A549 (cell line): ENCODE measurements at regions not wholly inside any gene's neighbourhood (a gene's known extent, or its start where the extent isn't known, plus 50 kb on each side); places are given as distances from the start of the nearest gene placed in this dataset.

Experiments used
- ATAC-seq, 2 experiments: fragments of 200-7000 bp in 1 of 2; fragments of >200 bp in 1 of 2; cut with Nextera tagmentation in 1 of 2; cut with Tn5 transposase in 1 of 2; 3 replicates each; pipeline versions ENCODE4 v1.8.0 to v1.9.1; 2018 to 2020; ENCODE audit warnings: mild to moderate bottlenecking in 1 of 2, moderate library complexity in 1 of 2
- CTCF ChIA-PET: fragments of 300-600 bp; sonication (Branson Sonifier 250); formaldehyde crosslinking; extraction: SDS; loops from one replicate; lab custom pipeline; 2021; ENCODE audit warnings: antibody characterized with exemption, inconsistent platforms; lab: Yijun Ruan, JAX
- POLR2A ChIA-PET: fragments of 350-600 bp; formaldehyde crosslinking; extraction: SDS; loops from one replicate; lab custom pipeline; 2021; ENCODE audit warnings: antibody characterized with exemption, inconsistent platforms; lab: Yijun Ruan, JAX
- DNase-seq, 2 experiments: peaks; one replicate each; pipeline versions ENCODE4 v3.0.0 to v3.0.0-alpha.2; 2011 to 2016; ENCODE audit warnings: low read depth in 1 of 2, low spot score in 1 of 2
- FAIRE-seq: peaks from 2 replicates; lab custom pipeline; 2011; peaks lifted over from hg19 to GRCh38; lab: Jason Lieb, UNC
- H3K27ac ChIP-seq, 2 experiments: fragments of >200 bp; sonication (Bioruptor Twin); formaldehyde crosslinking; 3 replicates each; pipeline ENCODE4 v1.5.1; 2016 to 2017
- H3K4me1 ChIP-seq: fragments of >200 bp; sonication (Bioruptor Twin); formaldehyde crosslinking; 3 replicates; pipeline ENCODE4 v1.6.1; 2016
- H3K4me2 ChIP-seq: fragments of >200 bp; sonication (Bioruptor Twin); formaldehyde crosslinking; 3 replicates; pipeline ENCODE4 v1.6.1; 2016
- H3K4me3 ChIP-seq: fragments of >200 bp; sonication (Bioruptor Twin); formaldehyde crosslinking; 3 replicates; pipeline ENCODE4 v1.5.1; 2016
- H3K9me3 ChIP-seq: fragments of >200 bp; sonication (Bioruptor Twin); formaldehyde crosslinking; 3 replicates; pipeline ENCODE4 v1.6.1; 2016
- BCL3 ChIP-seq: fragments of >200 bp; sonication (Bioruptor Twin); formaldehyde crosslinking; IDR thresholded peaks from 3 replicates; pipeline ENCODE4 v1.6.1; 2016
- BHLHE40 ChIP-seq: IDR thresholded peaks from 2 replicates; pipeline ENCODE4 v1.6.1; 2012; ENCODE audit warnings: low read depth, low read length, inconsistent platforms
- CBX2 ChIP-seq: fragments of 200-600 bp; sonication (generic); IDR thresholded peaks from 2 replicates; pipeline ENCODE4 v1.6.1; 2016; ENCODE audit warnings: low read depth, mild to moderate bottlenecking, borderline replicate concordance
- CTCF ChIP-seq: fragments of >200 bp; sonication (Bioruptor Twin); formaldehyde crosslinking; IDR thresholded peaks from 3 replicates; pipeline ENCODE4 v1.5.1; 2016
- ESRRA ChIP-seq: fragments of 150-350 bp; IDR thresholded peaks from 2 replicates; pipeline ENCODE4 v1.6.1; 2014; ENCODE audit warnings: mild to moderate bottlenecking, low read length, borderline replicate concordance
- GATA3 ChIP-seq: IDR thresholded peaks from 2 replicates; pipeline ENCODE4 v1.6.1; 2012; ENCODE audit warnings: borderline replicate concordance
- HMGXB4 ChIP-seq: fragments of 250-450 bp; sonication (Bioruptor Pico); IDR thresholded peaks from 2 replicates; pipeline ENCODE4 v1.5.0; 2021; ENCODE audit warnings: mild to moderate bottlenecking, moderate library complexity, borderline replicate concordance
- JUNB ChIP-seq: fragments of >200 bp; sonication (Bioruptor Twin); formaldehyde crosslinking; IDR thresholded peaks from 2 replicates; pipeline ENCODE4 v1.6.1; 2016
- KDM5A ChIP-seq: fragments of 200-600 bp; sonication (generic); IDR thresholded peaks from 2 replicates; pipeline ENCODE4 v1.6.1; 2016; ENCODE audit warnings: antibody characterized with exemption, mild to moderate bottlenecking
- MAX ChIP-seq: IDR thresholded peaks from 2 replicates; pipeline ENCODE4 v1.6.1; 2012
- MYC ChIP-seq: IDR thresholded peaks from 2 replicates; pipeline ENCODE4 v1.6.1; 2012; ENCODE audit warnings: mild to moderate bottlenecking, inconsistent platforms, low read length, improper control_type of control experiment, borderline replicate concordance
- NPAS2 ChIP-seq: fragments of 250-450 bp; sonication (Bioruptor Pico); IDR thresholded peaks from 2 replicates; pipeline ENCODE4 v1.8.0; 2022; ENCODE audit warnings: mild to moderate bottlenecking, moderate library complexity, borderline replicate concordance
- PBX3 ChIP-seq: IDR thresholded peaks from 2 replicates; pipeline ENCODE4 v1.6.1; 2012
- POLR2A ChIP-seq: IDR thresholded peaks from 2 replicates; pipeline ENCODE4 v1.6.1; 2012; ENCODE audit warnings: mild to moderate bottlenecking, low read length
- RARB ChIP-seq: fragments of 250-450 bp; sonication (Bioruptor Pico); IDR thresholded peaks from 2 replicates; pipeline ENCODE4 v1.8.0; 2021; ENCODE audit warnings: mild to moderate bottlenecking, moderate library complexity
- RCOR1 ChIP-seq: fragments of 150-350 bp; IDR thresholded peaks from 2 replicates; pipeline ENCODE4 v1.6.1; 2014; ENCODE audit warnings: antibody characterized with exemption, low read length, low read depth
- REST ChIP-seq: fragments of 200-600 bp; sonication (generic); IDR thresholded peaks from 2 replicates; pipeline ENCODE4 v1.6.1; 2016; ENCODE audit warnings: antibody characterized with exemption, mild to moderate bottlenecking, moderate library complexity
- RFX5 ChIP-seq: fragments of 450-650 bp; IDR thresholded peaks from 2 replicates; pipeline ENCODE4 v1.7.1; 2014; ENCODE audit warnings: antibody characterized with exemption, mild to moderate bottlenecking, moderate library complexity
- SMC3 ChIP-seq: fragments of >200 bp; sonication (Bioruptor Twin); formaldehyde crosslinking; IDR thresholded peaks from 3 replicates; pipeline ENCODE4 v1.6.1; 2018; ENCODE audit warnings: inconsistent platforms
- SREBF2 ChIP-seq: fragments of 450-650 bp; IDR thresholded peaks from 2 replicates; pipeline ENCODE4 v1.6.1; 2014; ENCODE audit warnings: mild to moderate bottlenecking, moderate library complexity
- TP53 ChIP-seq: fragments of 250-450 bp; sonication (Bioruptor Pico); IDR thresholded peaks from 2 replicates; pipeline ENCODE4 v1.5.0; 2021; ENCODE audit warnings: mild to moderate bottlenecking, moderate library complexity
- USF2 ChIP-seq: fragments of 450-650 bp; IDR thresholded peaks from 2 replicates; pipeline ENCODE4 v1.6.1; 2014; ENCODE audit warnings: antibody characterized with exemption
- ZNF302 ChIP-seq: fragments of 250-450 bp; sonication (Bioruptor Pico); IDR thresholded peaks from 2 replicates; pipeline ENCODE4 v1.9.0; 2021; ENCODE audit warnings: inconsistent platforms, mild to moderate bottlenecking, moderate library complexity
- ZSCAN20 ChIP-seq: fragments of 250-450 bp; sonication (Bioruptor Pico); IDR thresholded peaks from 2 replicates; pipeline ENCODE4 v1.8.0; 2022; ENCODE audit warnings: mild to moderate bottlenecking, moderate library complexity
- WGBS: methylation state at CpG from one replicate; pipeline ENCODE4 v1.1.6; 2017; ENCODE audit errors: missing lambda C conversion rate; 5-methylcytosine and 5-hydroxymethylcytosine counted together

- CTCF ChIA-PET: interaction anchor here (1.0 kb wide), 1 partner anchor 42 kb away, joined by 3 read pairs; no protein-coding TSS in a partner anchor
- Histone ChIP-seq H3K4me3 (no peak overlapping the region), H3K4me1 (no peaks in the 10 kb centered on the region), H3K27ac (no peak overlapping the region), H3K4me2 (no peak overlapping the region), H3K9me3 (no peaks in the 10 kb centered on the region)
- no peak for ATAC-seq
- 46% methylated on average over 3 of the region's 3 CpGs for WGBS
- POLR2A ChIA-PET: no interaction called here
- no peak for DNase-seq
- no peak for FAIRE-seq
- no peak for TF ChIP-seq ZNF302 (CRISPR knock-in tag)
- TF ChIP-seq RCOR1: no peak
- no peak for TF ChIP-seq SREBF2
- no peak for TF ChIP-seq PBX3
- TF ChIP-seq BHLHE40: no peak
- no peak for TF ChIP-seq ZSCAN20 (CRISPR knock-in tag)
- no peak for TF ChIP-seq MYC
- TF ChIP-seq KDM5A: no peak
- TF ChIP-seq SMC3: no peak
- no peak for TF ChIP-seq GATA3
- TF ChIP-seq CBX2: no peak
- no peak for TF ChIP-seq JUNB
Measured at GRCh38 chrX:16394290-16394689, 227.0 kb downstream of the MAGEB17 start.

GRCh38 chrX:16403808-16404207, 236.5 kb downstream of the MAGEB17 start:
- FAIRE-seq (no peak), DNase-seq (no peak), ATAC-seq (no peak)
- POLR2A ChIA-PET: no interaction called here
- TF ChIP-seq RARB (CRISPR knock-in tag) (no peak), RFX5 (no peak), HMGXB4 (CRISPR knock-in tag) (no peak), CTCF (no peak), MAX (no peak), POLR2A (no peak), MYC (no peak), GATA3 (no peak), USF2 (no peak), TP53 (CRISPR knock-in tag) (no peak), NPAS2 (no peak), ESRRA (no peak), BCL3 (no peak), REST (no peak)
- Histone ChIP-seq H3K4me3 (no peak overlapping the region), H3K9me3 (no peaks in the 10 kb centered on the region), H3K27ac (no peak overlapping the region), H3K4me2 (no peak overlapping the region), H3K4me1 (no peaks in the 10 kb centered on the region)
- WGBS: 4% methylated on average over 2 of the region's 2 CpGs
- CTCF ChIA-PET: no interaction called here
